ENCODE measurements at regions not wholly inside any gene's neighbourhood (a gene's known extent, or its start where the extent isn't known, plus 50 kb on each side); places are given as distances from the start of the nearest gene placed in this dataset.

GRCh38 chr12:27861428-27862167 is 81.6 kb upstream of the MANSC4 start:
- peak overlapping the region; percentile 50; the same call in 1 of the 2 replicates for H3K27ac ChIP-seq (ENCODE audit: control insufficient read depth, insufficient read depth)
- no peaks in the 10 kb centered on the region for H3K36me3 ChIP-seq (ENCODE audit: control insufficient read depth in 2 of 2, insufficient read depth in 2 of 2, low read length in 1 of 2)
- RAD21 ChIA-PET (ENCODE audit: unreplicated experiment), result interaction anchor here (0.8 to 1.5 kb wide), 7 partner anchors 17 to 82 kb away, joined by 3 to 7 read pairs (median 3); partner anchors contain the start of genes KLHL42 and MANSC4
- H3K79me2 ChIP-seq (ENCODE audit: control insufficient read depth, insufficient read depth, low read length), result no peaks in the 10 kb centered on the region
- no peak overlapping the region for H3K9ac ChIP-seq (ENCODE audit: control insufficient read depth, insufficient read depth, low read length)
- in situ Hi-C loops (cut with MboI), result no loop called here
- FAIRE-seq, result peak; percentile 35
- no TSS peak for BruUV-seq (replicated peaks)
- no peaks in the 10 kb centered on the region for H4K20me1 ChIP-seq (ENCODE audit: control insufficient read depth, insufficient read depth)
- no peak overlapping the region for H3K4me2 ChIP-seq (ENCODE audit: control insufficient read depth, insufficient read depth)
- peaks cover 8% of the 10 kb centered on the region for H3K4me1 ChIP-seq (ENCODE audit: control insufficient read depth, insufficient read depth, low read length)
- POLR2A ChIA-PET, result interaction anchor here (0.7 to 0.9 kb wide), 2 partner anchors 21 to 1519 kb away, joined by 3 to 4 read pairs; partner anchors contain the start of gene ERGIC2
- H3K9me3 ChIP-seq (replicated peaks; ENCODE audit: control insufficient read depth, insufficient read depth, low read length), result no peaks in the 10 kb centered on the region; the same call in 2 of the 3 replicates
- peak overlapping the region; percentile 2; the same call in 1 of the 2 replicates for H2AFZ ChIP-seq (ENCODE audit: control insufficient read depth, low read depth, low read length)
- SMC1A ChIA-PET (ENCODE audit: uncharacterized antibody, unreplicated experiment), result interaction anchor here (0.6 to 1.6 kb wide), 6 partner anchors 33 to 613 kb away, joined by 3 to 8 read pairs (median 3); no protein-coding TSS in a partner anchor
- peak; percentile 67 for DNase-seq (ENCODE audit: low read depth, low spot score)
- H3K27me3 ChIP-seq (replicated peaks in 1 of 2; ENCODE audit: control insufficient read depth in 2 of 2, insufficient read depth in 2 of 2, low read length in 1 of 2), result no peaks in the 10 kb centered on the region
- 40% methylated on average over 8 of the region's 8 CpGs for WGBS (ENCODE audit: insufficient coverage, insufficient replicate concordance, low lambda C conversion rate, missing lambda C conversion rate)
- H3K4me3 ChIP-seq, result no peak overlapping the region
- intact Hi-C loops (cut with micrococcal nuclease; ENCODE audit: unreplicated experiment), result no loop called here
- ATAC-seq, result peak; percentile 92
- CTCF ChIA-PET, result interaction anchor here (0.6 to 1.3 kb wide), 6 partner anchors 11 to 269 kb away, joined by 3 to 6 read pairs (median 4); no protein-coding TSS in a partner anchor
- TF ChIP-seq MYB (IDR thresholded peaks at IDR 0.05; ENCODE audit: borderline replicate concordance, low read depth, low read length) (peak; percentile 69; the same call in 1 of the 2 replicates), JUNB (IDR thresholded peaks at IDR 0.05) (peak; percentile 13; the same call in 1 of the 2 replicates), FOXM1 (IDR thresholded peaks at IDR 0.05; ENCODE audit: low read depth, low read length) (peak; percentile 77), RELB (IDR thresholded peaks at IDR 0.05; ENCODE audit: low read depth) (0 out of 2 replicates have a peak, but pooled peaks have one; percentile 51), RUNX3 (IDR thresholded peaks at IDR 0.05; ENCODE audit: low read length) (peak; percentile 80), CHD1 (IDR thresholded peaks at IDR 0.05; ENCODE audit: low read depth, low read length) (no peak), BCL11A (IDR thresholded peaks at IDR 0.05; ENCODE audit: low read depth, low read length) (0 out of 2 replicates have a peak, but pooled peaks have one; percentile 41), MTA2 (IDR thresholded peaks at IDR 0.05; ENCODE audit: low read depth) (0 out of 2 replicates have a peak, but pooled peaks have one; percentile 20), POU2F2 (IDR thresholded peaks at IDR 0.05; ENCODE audit: borderline replicate concordance, low read depth, low read length) (no peak), ATF3 (IDR thresholded peaks at IDR 0.05; ENCODE audit: borderline replicate concordance, extremely low read depth, low read depth, low read length) (no peak), PAX5 (IDR thresholded peaks at IDR 0.05; ENCODE audit: borderline replicate concordance, low read depth, low read length) (peak; percentile 60; the same call in 1 of the 2 replicates), RELA (IDR thresholded peaks at IDR 0.05; ENCODE audit: borderline replicate concordance, partially characterized antibody) (peak; percentile 20), KLF5 (IDR thresholded peaks at IDR 0.05; ENCODE audit: partially characterized antibody) (no peak), ZBTB11 (CRISPR knock-in tag; IDR thresholded peaks at IDR 0.05) (no peak)

Measured in GM12878 (cell line).